Kidney epithelial cell (primary cell): ENCODE measurements at regions not wholly inside any gene's neighbourhood (a gene's known extent, or its start where the extent isn't known, plus 50 kb on each side); places are given as distances from the start of the nearest gene placed in this dataset.
A peak's percentile ranks its signal among the peaks of the same experiment; 100 is the strongest.
"Not testable (repeated sequence)": the region's sequence is repeated elsewhere in the genome, so short reads cannot be mapped to it uniquely, and the experiment has no call there.

Experiments
- DNase-seq: peaks from one replicate; pipeline ENCODE4 v3.0.0-alpha.2; 2010; ENCODE audit warnings: low read depth
- H3K27me3 ChIP-seq: 2 replicates; pipeline ENCODE4 v1.6.0; 2011; ENCODE audit warnings: low read length; ENCODE audit not compliant: control insufficient read depth, insufficient read depth
- H3K36me3 ChIP-seq: 2 replicates; pipeline ENCODE4 v1.5.1; 2011; ENCODE audit warnings: low read length; ENCODE audit not compliant: control insufficient read depth, insufficient read depth
- H3K4me3 ChIP-seq: 2 replicates; pipeline ENCODE4 v1.5.1; 2011; ENCODE audit warnings: low read depth, mild to moderate bottlenecking, control low read depth, low read length
- CTCF ChIP-seq: IDR thresholded peaks from 2 replicates; pipeline ENCODE4 v1.5.1; 2011; ENCODE audit warnings: mild to moderate bottlenecking, moderate library complexity, low read length, control low read depth, inconsistent platforms; ENCODE audit not compliant: insufficient read depth, poor library complexity, severe bottlenecking

GRCh38 chr3:21955406-21955805 lies 204.4 kb upstream of the ZNF385D start:
- TF ChIP-seq CTCF, result no peak

GRCh38 chr3:21960033-21960432 lies 209.0 kb upstream of the ZNF385D start:
- no peak for TF ChIP-seq CTCF
- H3K36me3 ChIP-seq, result no peaks in the 10 kb centered on the region
- H3K4me3 ChIP-seq, result no peak overlapping the region
- H3K27me3 ChIP-seq, result no peaks in the 10 kb centered on the region
- DNase-seq, result no peak

More at GRCh38 chr3:21955406-21955805, 204.4 kb upstream of the ZNF385D start:
- no peaks in the 10 kb centered on the region for H3K27me3 ChIP-seq
- no peak for DNase-seq
- H3K4me3 ChIP-seq, result no peak overlapping the region
- no peaks in the 10 kb centered on the region for H3K36me3 ChIP-seq

- DNase-seq, result no peak
- Histone ChIP-seq H3K27me3 (no peaks in the 10 kb centered on the region), H3K4me3 (no peak overlapping the region), H3K36me3 (no peaks in the 10 kb centered on the region)
- no peak for TF ChIP-seq CTCF
These were observed 211.4 kb upstream of the ZNF385D start for GRCh38 chr3:21962456-21962855.

- not testable (repeated sequence) for DNase-seq, H3K4me3 ChIP-seq
These were observed 215.4 kb upstream of the ZNF385D start for GRCh38 chr3:21966457-21966856.

GRCh38 chr3:21979706-21980105 lies 228.7 kb upstream of the ZNF385D start:
- no peak for TF ChIP-seq CTCF
- Histone ChIP-seq H3K4me3 (no peak overlapping the region), H3K27me3 (no peaks in the 10 kb centered on the region), H3K36me3 (no peaks in the 10 kb centered on the region)
- peak; percentile 28 for DNase-seq

More at GRCh38 chr3:21966457-21966856, 215.4 kb upstream of the ZNF385D start:
- H3K27me3 ChIP-seq, H3K36me3 ChIP-seq: not testable (repeated sequence)

GRCh38 chr3:21989341-21990042 lies 238.5 kb upstream of the ZNF385D start:
- Histone ChIP-seq H3K4me3 (no peak overlapping the region), H3K27me3 (no peaks in the 10 kb centered on the region), H3K36me3 (no peaks in the 10 kb centered on the region)
- DNase-seq, result no peak
- no peak for TF ChIP-seq CTCF
